ENCODE measurements at regions not wholly inside any gene's neighbourhood (a gene's known extent, or its start where the extent isn't known, plus 50 kb on each side); places are given as distances from the start of the nearest gene placed in this dataset.

- no peaks in the 10 kb centered on the region for H3K36me3 ChIP-seq
- no peak overlapping the region for H3K4me3 ChIP-seq
- H3K27me3 ChIP-seq: no peaks in the 10 kb centered on the region
- DNase-seq: no peak
- H3K4me1 ChIP-seq: no peaks in the 10 kb centered on the region
- no peaks in the 10 kb centered on the region for H3K9me3 ChIP-seq
- TF ChIP-seq CTCF (IDR thresholded peaks at IDR 0.05) (no peak), POLR2A (IDR thresholded peaks at IDR 0.05) (no peak)
- H3K27ac ChIP-seq: no peak overlapping the region
Observed at GRCh38 chr11:70594606-70595005, 196.3 kb downstream of the CTTN start.

GRCh38 chr11:70595016-70595415, 196.7 kb downstream of the CTTN start:
- Histone ChIP-seq H3K9me3 (no peaks in the 10 kb centered on the region), H3K36me3 (no peaks in the 10 kb centered on the region), H3K4me1 (no peaks in the 10 kb centered on the region), H3K27ac (no peak overlapping the region), H3K27me3 (no peaks in the 10 kb centered on the region), H3K4me3 (no peak overlapping the region)
- TF ChIP-seq POLR2A (IDR thresholded peaks at IDR 0.05) (no peak), CTCF (IDR thresholded peaks at IDR 0.05) (no peak)
- no peak for DNase-seq

GRCh38 chr11:70595452-70595851, 197.1 kb downstream of the CTTN start:
- no peaks in the 10 kb centered on the region for H3K4me1 ChIP-seq
- no peaks in the 10 kb centered on the region for H3K9me3 ChIP-seq
- TF ChIP-seq CTCF (IDR thresholded peaks at IDR 0.05) (no peak), POLR2A (IDR thresholded peaks at IDR 0.05) (no peak)
- H3K27me3 ChIP-seq: no peaks in the 10 kb centered on the region
- H3K36me3 ChIP-seq: no peaks in the 10 kb centered on the region
- no peak for DNase-seq
- H3K4me3 ChIP-seq: no peak overlapping the region
- H3K27ac ChIP-seq: no peak overlapping the region

- H3K4me3 ChIP-seq: no peak overlapping the region
- no peak overlapping the region for H3K27ac ChIP-seq
- no peaks in the 10 kb centered on the region for H3K36me3 ChIP-seq
- H3K9me3 ChIP-seq: no peaks in the 10 kb centered on the region
- no peaks in the 10 kb centered on the region for H3K27me3 ChIP-seq
- DNase-seq: no peak
- TF ChIP-seq CTCF (IDR thresholded peaks at IDR 0.05): no peak
- no peak for TF ChIP-seq POLR2A (IDR thresholded peaks at IDR 0.05)
- H3K4me1 ChIP-seq: no peaks in the 10 kb centered on the region
Observed at GRCh38 chr11:70596091-70596490, 197.8 kb downstream of the CTTN start.

- H3K4me1 ChIP-seq: no peaks in the 10 kb centered on the region
- H3K9me3 ChIP-seq: no peaks in the 10 kb centered on the region
- no peaks in the 10 kb centered on the region for H3K27me3 ChIP-seq
- H3K4me3 ChIP-seq: no peak overlapping the region
- no peak for TF ChIP-seq POLR2A (IDR thresholded peaks at IDR 0.05)
- TF ChIP-seq CTCF (IDR thresholded peaks at IDR 0.05): no peak
- no peak overlapping the region for H3K27ac ChIP-seq
- no peak for DNase-seq
- no peaks in the 10 kb centered on the region for H3K36me3 ChIP-seq
Observed at GRCh38 chr11:70597006-70597555, 198.8 kb downstream of the CTTN start.
